PC-9 (cell line): ENCODE measurements at regions not wholly inside any gene's neighbourhood (a gene's known extent, or its start where the extent isn't known, plus 50 kb on each side); places are given as distances from the start of the nearest gene placed in this dataset.

ENCODE experiments used
- BruUV-seq: library from RNA; stranded (reverse); fragments of 400-500 nt; replicated peaks from 2 replicates; lab custom pipeline; 2021; lab: Mats Ljungman, UMichigan
- CTCF ChIA-PET: fragments of 300-600 bp; sonication (Branson Sonifier 250); formaldehyde crosslinking; loops from one replicate; lab custom pipeline; 2022; ENCODE audit warnings: antibody characterized with exemption; lab: Charles Lee
- POLR2A ChIA-PET: fragments of 300-600 bp; sonication (Branson Sonifier 250); formaldehyde crosslinking; loops from one replicate; lab custom pipeline; 2022; ENCODE audit warnings: antibody characterized with exemption; ENCODE audit not compliant: unreplicated experiment; lab: Charles Lee
- DNase-seq, 2 experiments: peaks; one replicate each; pipeline versions ENCODE4 v3.0.0 to v3.0.0-alpha.2; 2015 to 2022; ENCODE audit warnings: mixed read lengths in 1 of 2
- H2AFZ ChIP-seq: fragments of 200-600 bp; sonication (generic); 2 replicates; pipeline ENCODE4 v1.8.1; 2017; ENCODE audit warnings: antibody characterized with exemption
- H3F3A ChIP-seq: fragments of 200-600 bp; sonication (generic); 2 replicates; pipeline ENCODE4 v1.8.1; 2017; ENCODE audit warnings: antibody characterized with exemption, mild to moderate bottlenecking, low read depth; ENCODE audit not compliant: insufficient read depth
- H3K27ac ChIP-seq: fragments of 200-600 bp; sonication (generic); 2 replicates; pipeline ENCODE4 v1.6.1; 2016; ENCODE audit warnings: mixed run types
- H3K27me3 ChIP-seq: fragments of 200-600 bp; sonication (generic); 2 replicates; pipeline ENCODE4 v1.6.1; 2016; ENCODE audit warnings: low read depth, mixed run types; ENCODE audit not compliant: insufficient read depth
- H3K36me3 ChIP-seq: fragments of 200-600 bp; sonication (generic); 2 replicates; pipeline ENCODE4 v1.6.1; 2016; ENCODE audit warnings: low read depth, mixed run types
- H3K4me1 ChIP-seq: fragments of 200-600 bp; sonication (generic); replicated peaks from 2 replicates; pipeline ENCODE4 v1.6.1; 2016; ENCODE audit warnings: mixed run types; ENCODE audit not compliant: insufficient read depth
- H3K4me2 ChIP-seq: fragments of 200-600 bp; sonication (generic); 2 replicates; pipeline ENCODE4 v1.6.1; 2017; ENCODE audit warnings: mixed run types
- H3K4me3 ChIP-seq: fragments of 200-600 bp; sonication (generic); 2 replicates; pipeline ENCODE4 v1.6.1; 2016; ENCODE audit warnings: mixed run types
- H3K79me2 ChIP-seq: fragments of 200-600 bp; sonication (generic); 2 replicates; pipeline ENCODE4 v1.6.1; 2017; ENCODE audit warnings: low read depth, mixed run types
- H3K9me2 ChIP-seq: fragments of 200-600 bp; sonication (generic); 2 replicates; pipeline ENCODE4 v1.8.1; 2017; ENCODE audit warnings: mild to moderate bottlenecking; ENCODE audit not compliant: insufficient read depth
- H3K9me3 ChIP-seq: fragments of 200-600 bp; sonication (generic); 2 replicates; pipeline ENCODE4 v1.8.1; 2016; ENCODE audit warnings: low read depth; ENCODE audit not compliant: insufficient read depth
- H4K20me1 ChIP-seq: fragments of 200-600 bp; sonication (generic); 2 replicates; pipeline ENCODE4 v1.8.1; 2017; ENCODE audit not compliant: insufficient read depth
- CTCF ChIP-seq: fragments of 200-600 bp; sonication (generic); conservative IDR thresholded peaks from 2 replicates; pipeline ENCODE4 v1.6.1; 2017; ENCODE audit warnings: mixed run types, antibody characterized with exemption, mild to moderate bottlenecking, moderate library complexity
- EZH2 ChIP-seq: fragments of 200-600 bp; sonication (generic); IDR thresholded peaks from 2 replicates; pipeline ENCODE4 v1.8.0; 2017; ENCODE audit warnings: antibody characterized with exemption, low read depth
- intact Hi-C: fragments of 100-400 bp; cut with micrococcal nuclease; formaldehyde crosslinking; loops from one replicate; pipeline ENCODE4 v1.10.0; 2022; ENCODE audit not compliant: unreplicated experiment

GRCh38 chr9:89712283-89712682, 107.5 kb downstream of the GADD45G start:
- no TSS peak for BruUV-seq
- no peaks in the 10 kb centered on the region for H3F3A ChIP-seq
- ChIA-PET CTCF (no interaction called here), POLR2A (no interaction called here)
- no peak overlapping the region for H3K27ac ChIP-seq
- H3K79me2 ChIP-seq = no peaks in the 10 kb centered on the region
- H3K4me2 ChIP-seq = no peak overlapping the region
- H4K20me1 ChIP-seq = no peaks in the 10 kb centered on the region
- DNase-seq = no peak
- peaks cover 76% of the 10 kb centered on the region for H3K27me3 ChIP-seq
- TF ChIP-seq EZH2 = no peak
- TF ChIP-seq CTCF = no peak
- H3K4me1 ChIP-seq = no peaks in the 10 kb centered on the region
- H3K9me2 ChIP-seq = no peaks in the 10 kb centered on the region
- H3K9me3 ChIP-seq = no peaks in the 10 kb centered on the region
- no peaks in the 10 kb centered on the region for H3K36me3 ChIP-seq
- no peak overlapping the region for H2AFZ ChIP-seq
- no peak overlapping the region for H3K4me3 ChIP-seq
- intact Hi-C loops = no loop called here

- H2AFZ ChIP-seq = no peak overlapping the region
- H3K9me2 ChIP-seq = no peaks in the 10 kb centered on the region
- intact Hi-C loops = no loop called here
- H3K4me2 ChIP-seq = no peak overlapping the region
- peaks cover 76% of the 10 kb centered on the region for H3K27me3 ChIP-seq
- no peak for DNase-seq
- no peaks in the 10 kb centered on the region for H3K36me3 ChIP-seq
- no peak overlapping the region for H3K4me3 ChIP-seq
- POLR2A ChIA-PET = no interaction called here
- CTCF ChIA-PET = no interaction called here
- no TSS peak for BruUV-seq
- H3K27ac ChIP-seq = no peak overlapping the region
- H4K20me1 ChIP-seq = no peaks in the 10 kb centered on the region
- TF ChIP-seq CTCF (no peak), EZH2 (no peak)
- no peaks in the 10 kb centered on the region for H3K4me1 ChIP-seq
- H3K9me3 ChIP-seq = no peaks in the 10 kb centered on the region
- H3F3A ChIP-seq = no peaks in the 10 kb centered on the region
- H3K79me2 ChIP-seq = no peaks in the 10 kb centered on the region
Observed at GRCh38 chr9:89714321-89714720, 109.5 kb downstream of the GADD45G start.

- POLR2A ChIA-PET = no interaction called here
- Histone ChIP-seq H2AFZ (no peak overlapping the region), H3K4me2 (no peak overlapping the region), H3F3A (no peaks in the 10 kb centered on the region), H3K79me2 (no peaks in the 10 kb centered on the region), H3K4me3 (no peak overlapping the region), H3K9me2 (no peaks in the 10 kb centered on the region), H3K9me3 (no peaks in the 10 kb centered on the region), H3K27me3 (peaks cover 76% of the 10 kb centered on the region), H3K27ac (no peak overlapping the region), H4K20me1 (no peaks in the 10 kb centered on the region), H3K4me1 (no peaks in the 10 kb centered on the region), H3K36me3 (no peaks in the 10 kb centered on the region)
- TF ChIP-seq EZH2 (no peak), CTCF (no peak)
- CTCF ChIA-PET = no interaction called here
- no peak for DNase-seq
- no TSS peak for BruUV-seq
- intact Hi-C loops = no loop called here
Observed at GRCh38 chr9:89715318-89715858, 110.6 kb downstream of the GADD45G start.
